Left ventricle myocardium superior (tissue), 1 donor: ENCODE measurements at regions not wholly inside any gene's neighbourhood (a gene's known extent, or its start where the extent isn't known, plus 50 kb on each side); places are given as distances from the start of the nearest gene placed in this dataset.
"Not testable (repeated sequence)": the region's sequence is repeated elsewhere in the genome, so short reads cannot be mapped to it uniquely, and the experiment has no call there.

Experiments
- ATAC-seq: fragments of 200-7000 bp; cut with Tn5 transposase; one replicate; pipeline ENCODE4 v1.9.1; 2020; ENCODE audit warnings: mild to moderate bottlenecking, moderate library complexity
- DNase-seq: peaks from one replicate; pipeline ENCODE4 v3.0.0-alpha.2; 2020
- intact Hi-C: fragments of 100-400 bp; cut with micrococcal nuclease; formaldehyde crosslinking; loops from one replicate; pipeline ENCODE4 v1.11.0; 2022
- donor health status: DM: no; HTN: yes; CAD: no; lungs with severe emphysema.

GRCh38 chr4:97317201-97317600 is 826.1 kb downstream of the STPG2 start:
- DNase-seq, result no peak
- ATAC-seq, result no peak
- intact Hi-C loops, result no loop called here

GRCh38 chr4:97317671-97318070 is 825.6 kb downstream of the STPG2 start:
- ATAC-seq (no peak), DNase-seq (no peak)
- intact Hi-C loops, result no loop called here

GRCh38 chr4:97325751-97326150 is 817.5 kb downstream of the STPG2 start:
- intact Hi-C loops, DNase-seq, ATAC-seq: not testable (repeated sequence)

- ATAC-seq, result no peak
- DNase-seq, result no peak
- intact Hi-C loops, result no loop called here
These were observed 812.4 kb downstream of the STPG2 start for GRCh38 chr4:97330917-97331316.

- no peak for ATAC-seq
- no peak for DNase-seq
- intact Hi-C loops, result no loop called here
These were observed 808.9 kb downstream of the STPG2 start for GRCh38 chr4:97334348-97334747.

GRCh38 chr4:97349468-97350186 is 793.6 kb downstream of the STPG2 start:
- DNase-seq, result no peak
- ATAC-seq, result no peak
- intact Hi-C loops, result no loop called here

- ATAC-seq, result no peak
- no peak for DNase-seq
- intact Hi-C loops, result no loop called here
These were observed 789.4 kb downstream of the STPG2 start for GRCh38 chr4:97353876-97354275.

GRCh38 chr4:97359826-97360225 is 783.5 kb downstream of the STPG2 start:
- DNase-seq (no peak), ATAC-seq (no peak)
- intact Hi-C loops, result no loop called here

GRCh38 chr4:97360733-97361132 is 782.5 kb downstream of the STPG2 start:
- no peak for DNase-seq
- intact Hi-C loops, result no loop called here
- ATAC-seq, result no peak

- no peak for DNase-seq
- no peak for ATAC-seq
These were observed 775.4 kb downstream of the STPG2 start for GRCh38 chr4:97367878-97368277.

GRCh38 chr4:97370568-97370967 is 772.7 kb downstream of the STPG2 start:
- intact Hi-C loops, result no loop called here
- no peak for ATAC-seq
- no peak for DNase-seq

More at GRCh38 chr4:97367878-97368277, 775.4 kb downstream of the STPG2 start:
- intact Hi-C loops, result no loop called here

- intact Hi-C loops, result no loop called here
- ATAC-seq, result no peak
- DNase-seq, result no peak
These were observed 768.8 kb downstream of the STPG2 start for GRCh38 chr4:97374526-97374925.

GRCh38 chr4:97386969-97387368 is 756.3 kb downstream of the STPG2 start:
- ATAC-seq, result no peak
- intact Hi-C loops, result no loop called here

GRCh38 chr4:97394653-97395052 is 748.6 kb downstream of the STPG2 start:
- ATAC-seq (no peak), DNase-seq (no peak)
- intact Hi-C loops, result no loop called here

More at GRCh38 chr4:97386969-97387368, 756.3 kb downstream of the STPG2 start:
- DNase-seq, result no peak

GRCh38 chr4:97396097-97396496 is 747.2 kb downstream of the STPG2 start:
- intact Hi-C loops, result no loop called here
- DNase-seq (no peak), ATAC-seq (no peak)

GRCh38 chr4:97396605-97397004 is 746.7 kb downstream of the STPG2 start:
- intact Hi-C loops, result no loop called here
- ATAC-seq, result no peak

GRCh38 chr4:97404876-97405523 is 738.3 kb downstream of the STPG2 start:
- intact Hi-C loops, result no loop called here
- ATAC-seq (no peak), DNase-seq (no peak)

More at GRCh38 chr4:97396605-97397004, 746.7 kb downstream of the STPG2 start:
- DNase-seq, result no peak

- ATAC-seq, result no peak
- intact Hi-C loops, result no loop called here
- no peak for DNase-seq
These were observed 731.9 kb downstream of the STPG2 start for GRCh38 chr4:97411356-97411755.

GRCh38 chr4:97412331-97412730 is 730.9 kb downstream of the STPG2 start:
- intact Hi-C loops, result no loop called here
- DNase-seq (no peak), ATAC-seq (no peak)

GRCh38 chr4:97414161-97414560 is 729.1 kb downstream of the STPG2 start:
- intact Hi-C loops, result no loop called here
- ATAC-seq, result no peak
- no peak for DNase-seq

GRCh38 chr4:97432551-97432950 is 710.7 kb downstream of the STPG2 start:
- ATAC-seq (no peak), DNase-seq (no peak)
- intact Hi-C loops, result no loop called here
